ENCODE measurements at regions not wholly inside any gene's neighbourhood (a gene's known extent, or its start where the extent isn't known, plus 50 kb on each side); places are given as distances from the start of the nearest gene placed in this dataset.

DNA sequence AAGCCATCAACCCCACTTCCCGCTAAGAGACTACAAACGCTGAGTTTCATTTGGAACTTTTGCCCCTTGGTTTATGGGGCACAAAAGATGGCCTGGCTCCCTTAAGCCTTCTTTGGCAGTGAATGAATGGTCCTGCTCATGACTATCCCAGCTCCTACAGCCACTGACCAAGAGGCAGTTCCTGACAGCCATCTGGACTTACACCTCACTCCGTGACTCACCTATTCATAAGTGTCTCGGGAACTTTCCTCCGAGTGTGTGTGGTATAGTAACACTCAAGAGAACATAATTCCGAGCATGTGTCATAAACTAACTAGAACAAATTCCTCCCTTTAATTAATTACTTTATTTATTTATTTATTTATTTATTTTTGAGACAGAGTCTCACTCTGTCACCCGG lies 51.9 kb upstream of the NUDT4 start:
- no peak overlapping the region for H3K27ac ChIP-seq
- TF ChIP-seq, protein P1, sequence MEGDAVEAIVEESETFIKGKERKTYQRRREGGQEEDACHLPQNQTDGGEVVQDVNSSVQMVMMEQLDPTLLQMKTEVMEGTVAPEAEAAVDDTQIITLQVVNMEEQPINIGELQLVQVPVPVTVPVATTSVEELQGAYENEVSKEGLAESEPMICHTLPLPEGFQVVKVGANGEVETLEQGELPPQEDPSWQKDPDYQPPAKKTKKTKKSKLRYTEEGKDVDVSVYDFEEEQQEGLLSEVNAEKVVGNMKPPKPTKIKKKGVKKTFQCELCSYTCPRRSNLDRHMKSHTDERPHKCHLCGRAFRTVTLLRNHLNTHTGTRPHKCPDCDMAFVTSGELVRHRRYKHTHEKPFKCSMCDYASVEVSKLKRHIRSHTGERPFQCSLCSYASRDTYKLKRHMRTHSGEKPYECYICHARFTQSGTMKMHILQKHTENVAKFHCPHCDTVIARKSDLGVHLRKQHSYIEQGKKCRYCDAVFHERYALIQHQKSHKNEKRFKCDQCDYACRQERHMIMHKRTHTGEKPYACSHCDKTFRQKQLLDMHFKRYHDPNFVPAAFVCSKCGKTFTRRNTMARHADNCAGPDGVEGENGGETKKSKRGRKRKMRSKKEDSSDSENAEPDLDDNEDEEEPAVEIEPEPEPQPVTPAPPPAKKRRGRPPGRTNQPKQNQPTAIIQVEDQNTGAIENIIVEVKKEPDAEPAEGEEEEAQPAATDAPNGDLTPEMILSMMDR (conservative IDR thresholded peaks at IDR 0.05) = no peak

Measured in VCaP (cell line).